Esophagus (tissue), 2 donors: ENCODE measurements at regions not wholly inside any gene's neighbourhood (a gene's known extent, or its start where the extent isn't known, plus 50 kb on each side); places are given as distances from the start of the nearest gene placed in this dataset.

Experiments used
- H3K27ac ChIP-seq, 2 donors: one replicate each; pipeline ENCODE4 v1.5.1; 2013; ENCODE audit warnings: low read depth in 2 of 2, mild to moderate bottlenecking in 2 of 2, inconsistent platforms in 1 of 2, low read length in 1 of 2, moderate library complexity in 1 of 2
- H3K27me3 ChIP-seq, 2 donors: one replicate each; pipeline ENCODE4 v1.6.1; 2013; ENCODE audit warnings: low read length in 2 of 2, control low read depth in 1 of 2, mild to moderate bottlenecking in 1 of 2; ENCODE audit not compliant: insufficient read depth in 2 of 2, control insufficient read depth in 1 of 2
- H3K36me3 ChIP-seq, 2 donors: one replicate each; pipeline ENCODE4 v1.6.1; 2013; ENCODE audit warnings: low read length in 1 of 2; ENCODE audit not compliant: control insufficient read depth in 2 of 2, insufficient read depth in 2 of 2
- H3K4me1 ChIP-seq, 2 donors: one replicate each; pipeline ENCODE4 v1.6.1; 2013; ENCODE audit warnings: low read length in 1 of 2; ENCODE audit not compliant: control insufficient read depth in 2 of 2, insufficient read depth in 2 of 2
- H3K4me3 ChIP-seq, 2 donors: one replicate each; pipeline ENCODE4 v1.5.1; 2013; ENCODE audit warnings: low read length in 2 of 2, mild to moderate bottlenecking in 2 of 2, low read depth in 1 of 2, moderate library complexity in 1 of 2
- H3K9me3 ChIP-seq, 2 donors: one replicate each; pipeline ENCODE4 v1.6.1; 2013; ENCODE audit warnings: mild to moderate bottlenecking in 2 of 2, low read depth in 1 of 2, low read length in 1 of 2, moderate library complexity in 1 of 2; ENCODE audit not compliant: control insufficient read depth in 2 of 2, insufficient read depth in 1 of 2
- WGBS, 2 donors: extraction: QIAGEN DNeasy Blood & Tissue Kit; methylation state at CpG; one replicate each; pipeline ENCODE4 v1.1.7; 2013; 5-methylcytosine and 5-hydroxymethylcytosine counted together
- donor health status: healthy with polysubstance abuse.
- donor health status: Bipolar disorder and iron deficiency.

- no peaks in the 10 kb centered on the region for H3K27me3 ChIP-seq
- 51 to 59% methylated on average over 8 of the region's 8 CpGs for WGBS, 2 donors
- H3K36me3 ChIP-seq: no peaks in the 10 kb centered on the region
- H3K27ac ChIP-seq: no peak overlapping the region
- no peaks in the 10 kb centered on the region for H3K9me3 ChIP-seq
- no peak overlapping the region for H3K4me3 ChIP-seq
- no peaks in the 10 kb centered on the region for H3K4me1 ChIP-seq
Observed at GRCh38 chr14:81946834-81947798, 413.5 kb upstream of the SEL1L start.

GRCh38 chr14:81952917-81953316 is 419.3 kb upstream of the SEL1L start:
- Histone ChIP-seq H3K4me1 (no peaks in the 10 kb centered on the region), H3K4me3 (no peak overlapping the region), H3K36me3 (no peaks in the 10 kb centered on the region), H3K27me3 (no peaks in the 10 kb centered on the region), H3K27ac (no peak overlapping the region), H3K9me3 (peaks cover 4 to 6% of the 10 kb centered on the region in 2 donors)
- 72 to 74% methylated on average over 2 of the region's 2 CpGs for WGBS, 2 donors

GRCh38 chr14:81953419-81953818 is 419.8 kb upstream of the SEL1L start:
- Histone ChIP-seq H3K27me3 (no peaks in the 10 kb centered on the region), H3K36me3 (no peaks in the 10 kb centered on the region), H3K9me3 (peaks cover 4 to 6% of the 10 kb centered on the region in 2 donors), H3K4me3 (no peak overlapping the region), H3K27ac (no peak overlapping the region), H3K4me1 (no peaks in the 10 kb centered on the region)
- WGBS, 2 donors: 62 to 77% methylated on average over 3 of the region's 3 CpGs

DNA sequence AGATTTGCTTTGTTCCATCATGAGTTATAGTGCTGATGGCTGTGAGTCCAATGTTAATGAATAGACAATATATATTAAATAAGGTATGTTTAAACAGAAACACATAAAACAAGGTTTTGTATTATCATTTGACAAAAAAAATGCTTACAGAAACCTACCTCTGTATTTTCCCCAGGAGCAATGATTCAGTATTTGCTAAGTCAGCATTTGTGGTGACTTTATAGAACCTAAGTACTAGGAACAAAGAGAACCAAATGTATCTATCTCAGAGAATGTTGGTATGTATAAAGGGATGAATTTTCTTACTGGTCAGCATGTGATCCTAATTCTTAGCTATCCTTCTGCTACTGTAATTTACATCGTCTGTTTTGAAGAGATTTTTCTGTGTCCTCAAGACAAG is 421.5 kb upstream of the SEL1L start:
- 83 to 91% methylated on average over 1 of the region's 1 CpG for WGBS, 2 donors
- Histone ChIP-seq H3K27me3 (no peaks in the 10 kb centered on the region), H3K9me3 (peaks cover 4 to 6% of the 10 kb centered on the region in 2 donors), H3K4me1 (no peaks in the 10 kb centered on the region), H3K36me3 (no peaks in the 10 kb centered on the region), H3K4me3 (no peak overlapping the region), H3K27ac (no peak overlapping the region)

GRCh38 chr14:81960781-81961180 is 427.1 kb upstream of the SEL1L start:
- 94% methylated on average over 3 of the region's 3 CpGs for WGBS, 2 donors
- no peak overlapping the region for H3K4me3 ChIP-seq
- H3K4me1 ChIP-seq: no peaks in the 10 kb centered on the region
- H3K36me3 ChIP-seq: no peaks in the 10 kb centered on the region
- no peak overlapping the region for H3K27ac ChIP-seq
- no peaks in the 10 kb centered on the region for H3K9me3 ChIP-seq
- no peaks in the 10 kb centered on the region for H3K27me3 ChIP-seq

GRCh38 chr14:81963846-81964245 is 430.2 kb upstream of the SEL1L start:
- Histone ChIP-seq H3K36me3 (no peaks in the 10 kb centered on the region), H3K27me3 (no peaks in the 10 kb centered on the region), H3K4me1 (no peaks in the 10 kb centered on the region), H3K4me3 (no peak overlapping the region), H3K27ac (no peak overlapping the region), H3K9me3 (no peaks in the 10 kb centered on the region)
- WGBS, 2 donors: 68 to 78% methylated on average over 1 of the region's 1 CpG

- Histone ChIP-seq H3K27me3 (no peaks in the 10 kb centered on the region), H3K9me3 (no peaks in the 10 kb centered on the region), H3K27ac (no peak overlapping the region), H3K36me3 (no peaks in the 10 kb centered on the region), H3K4me3 (no peak overlapping the region), H3K4me1 (no peaks in the 10 kb centered on the region)
- 52 to 53% methylated on average over 5 of the region's 5 CpGs for WGBS, 2 donors
Observed at GRCh38 chr14:81970307-81970706, 436.7 kb upstream of the SEL1L start.

DNA sequence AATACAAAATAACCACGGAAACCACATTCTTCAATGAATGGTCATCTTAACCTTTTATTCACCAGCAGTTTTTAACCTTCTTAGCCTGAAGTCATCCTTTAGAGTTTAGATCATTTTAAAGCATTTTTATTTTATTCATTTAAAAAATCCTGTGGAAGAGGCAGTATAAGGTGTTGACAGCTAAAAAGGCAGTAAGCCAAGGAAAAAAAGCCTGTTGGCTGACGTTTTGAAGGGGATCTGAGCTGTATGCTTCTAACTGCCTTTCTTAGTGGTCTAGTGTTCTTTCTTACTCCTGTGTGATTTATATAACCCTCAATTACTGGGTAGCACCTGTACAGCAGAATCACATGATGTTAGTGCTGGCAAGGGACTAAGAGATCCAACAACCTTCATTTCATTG is 438.3 kb upstream of the SEL1L start:
- Histone ChIP-seq H3K27me3 (no peaks in the 10 kb centered on the region), H3K27ac (no peak overlapping the region), H3K4me3 (no peak overlapping the region), H3K9me3 (no peaks in the 10 kb centered on the region), H3K36me3 (no peaks in the 10 kb centered on the region), H3K4me1 (no peaks in the 10 kb centered on the region)
- WGBS, 2 donors: 31 to 33% methylated on average over 2 of the region's 2 CpGs

DNA sequence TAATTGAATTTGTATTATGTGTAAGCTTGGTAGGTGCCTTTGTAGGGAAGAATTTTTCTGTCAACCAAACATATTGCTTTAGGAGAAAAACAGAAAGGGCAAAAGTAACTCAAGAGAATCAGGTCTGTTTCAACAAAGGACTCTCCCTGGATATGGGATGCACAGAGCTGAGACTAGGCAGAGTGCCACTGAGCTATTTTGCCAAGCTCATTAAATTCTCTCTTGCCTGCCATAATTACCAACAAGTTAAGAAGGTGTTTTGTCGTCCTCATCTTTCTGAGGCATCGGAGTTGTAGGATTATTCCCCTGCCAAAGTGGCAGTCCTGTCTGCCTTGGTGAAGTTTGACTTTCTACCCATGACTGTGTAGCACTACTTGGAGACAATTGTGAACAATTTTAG is 438.9 kb upstream of the SEL1L start:
- Histone ChIP-seq H3K36me3 (no peaks in the 10 kb centered on the region), H3K4me1 (no peaks in the 10 kb centered on the region), H3K4me3 (no peak overlapping the region), H3K27ac (no peak overlapping the region), H3K9me3 (no peaks in the 10 kb centered on the region), H3K27me3 (no peaks in the 10 kb centered on the region)
- 65 to 79% methylated on average over 2 of the region's 2 CpGs for WGBS, 2 donors

GRCh38 chr14:81974543-81974942 is 440.9 kb upstream of the SEL1L start:
- Histone ChIP-seq H3K27ac (no peak overlapping the region), H3K36me3 (no peaks in the 10 kb centered on the region), H3K27me3 (no peaks in the 10 kb centered on the region), H3K4me3 (no peak overlapping the region), H3K4me1 (no peaks in the 10 kb centered on the region), H3K9me3 (no peaks in the 10 kb centered on the region)
- WGBS, 2 donors: 64 to 73% methylated on average over 2 of the region's 2 CpGs
